ENCODE measurements at regions not wholly inside any gene's neighbourhood (a gene's known extent, or its start where the extent isn't known, plus 50 kb on each side); places are given as distances from the start of the nearest gene placed in this dataset.

DNA sequence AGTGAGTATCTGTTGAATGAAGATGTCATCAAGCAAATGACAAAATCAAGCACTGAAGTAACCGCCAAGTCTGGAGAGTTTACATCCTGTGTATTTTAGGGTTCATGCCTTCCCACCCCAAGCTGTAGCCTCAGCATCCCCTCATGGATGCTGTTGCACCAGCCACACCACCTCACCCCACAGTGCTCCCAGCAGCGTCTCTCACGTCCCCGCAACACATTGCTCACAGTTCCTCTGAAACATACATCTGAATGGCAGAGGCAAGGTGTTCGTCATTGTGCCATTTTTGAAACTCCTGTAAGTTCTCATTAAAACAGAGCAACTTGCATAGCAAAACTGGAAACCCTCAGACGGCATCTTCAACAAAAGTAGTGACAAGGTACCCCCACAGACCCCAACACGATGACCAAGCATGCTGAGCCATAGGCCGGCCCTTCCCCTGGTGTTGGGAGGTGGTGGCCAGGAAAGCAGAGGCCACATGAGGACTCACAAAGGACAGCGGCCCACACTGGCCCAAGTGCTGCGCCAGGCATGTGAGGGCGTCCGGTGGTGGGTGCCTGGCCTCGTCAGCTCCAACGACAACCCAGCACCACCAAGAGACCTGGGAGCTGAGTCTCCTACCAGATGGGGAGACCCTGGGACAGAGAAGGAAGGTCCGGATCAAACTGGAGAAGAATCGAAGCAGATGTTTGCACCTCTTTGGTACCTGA, 456.5 kb downstream of the EIPR1 start:
- TF ChIP-seq, protein P1, sequence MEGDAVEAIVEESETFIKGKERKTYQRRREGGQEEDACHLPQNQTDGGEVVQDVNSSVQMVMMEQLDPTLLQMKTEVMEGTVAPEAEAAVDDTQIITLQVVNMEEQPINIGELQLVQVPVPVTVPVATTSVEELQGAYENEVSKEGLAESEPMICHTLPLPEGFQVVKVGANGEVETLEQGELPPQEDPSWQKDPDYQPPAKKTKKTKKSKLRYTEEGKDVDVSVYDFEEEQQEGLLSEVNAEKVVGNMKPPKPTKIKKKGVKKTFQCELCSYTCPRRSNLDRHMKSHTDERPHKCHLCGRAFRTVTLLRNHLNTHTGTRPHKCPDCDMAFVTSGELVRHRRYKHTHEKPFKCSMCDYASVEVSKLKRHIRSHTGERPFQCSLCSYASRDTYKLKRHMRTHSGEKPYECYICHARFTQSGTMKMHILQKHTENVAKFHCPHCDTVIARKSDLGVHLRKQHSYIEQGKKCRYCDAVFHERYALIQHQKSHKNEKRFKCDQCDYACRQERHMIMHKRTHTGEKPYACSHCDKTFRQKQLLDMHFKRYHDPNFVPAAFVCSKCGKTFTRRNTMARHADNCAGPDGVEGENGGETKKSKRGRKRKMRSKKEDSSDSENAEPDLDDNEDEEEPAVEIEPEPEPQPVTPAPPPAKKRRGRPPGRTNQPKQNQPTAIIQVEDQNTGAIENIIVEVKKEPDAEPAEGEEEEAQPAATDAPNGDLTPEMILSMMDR (IDR thresholded peaks at IDR 0.05; ENCODE audit: low read depth, low read length, poor library complexity, severe bottlenecking), result no peak
- no peak for TF ChIP-seq EZH2phosphoT487 (IDR thresholded peaks at IDR 0.05; ENCODE audit: borderline replicate concordance, low read length)

All from DOHH2 (cell line).